ENCODE measurements at regions not wholly inside any gene's neighbourhood (a gene's known extent, or its start where the extent isn't known, plus 50 kb on each side); places are given as distances from the start of the nearest gene placed in this dataset.
"Not testable (repeated sequence)": the region's sequence is repeated elsewhere in the genome, so short reads cannot be mapped to it uniquely, and the experiment has no call there.

DNA sequence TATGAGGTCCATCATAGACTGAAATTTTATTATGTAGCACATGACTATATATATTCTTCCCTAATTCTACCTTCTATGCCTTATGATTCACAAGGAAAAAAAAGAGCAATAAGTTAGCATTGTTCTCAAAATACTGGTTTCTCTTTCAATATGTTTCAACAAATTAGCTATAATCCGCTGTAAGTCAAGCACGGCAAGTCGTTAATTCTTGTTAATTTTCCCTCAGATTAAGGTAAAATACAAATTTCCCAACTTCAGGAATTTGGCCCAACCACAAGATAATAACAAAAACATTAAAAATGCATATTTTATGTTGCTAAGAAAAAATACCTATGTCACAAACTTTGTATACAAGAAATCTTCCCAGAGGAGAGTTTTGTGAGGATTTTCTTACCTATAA is 296.5 kb upstream of the GALNTL6 start:
- H3K36me3 ChIP-seq = no peaks in the 10 kb centered on the region
- no peak overlapping the region for H3K4me3 ChIP-seq
- intact Hi-C loops (cut with DNase I) = no loop called here
- no peak overlapping the region for H3K27ac ChIP-seq
- H3K27me3 ChIP-seq = no peaks in the 10 kb centered on the region
- H3K9me3 ChIP-seq = no peaks in the 10 kb centered on the region
- DNase-seq = no peak
- 43 to 64% methylated on average over 3 of the region's 3 CpGs for WGBS, 2 donors
- H3K4me1 ChIP-seq = no peaks in the 10 kb centered on the region
- TF ChIP-seq POLR2A (IDR thresholded peaks at IDR 0.05) = no peak
- no peak for TF ChIP-seq CTCF (IDR thresholded peaks at IDR 0.05)

GRCh38 chr4:171484681-171485080 is 328.5 kb upstream of the GALNTL6 start:
- intact Hi-C loops (cut with DNase I) = no loop called here
- no peak overlapping the region for H3K27ac ChIP-seq
- no peak for DNase-seq
- no peaks in the 10 kb centered on the region for H3K27me3 ChIP-seq
- TF ChIP-seq CTCF (IDR thresholded peaks at IDR 0.05) = no peak
- TF ChIP-seq POLR2A (IDR thresholded peaks at IDR 0.05) = no peak
- no peaks in the 10 kb centered on the region for H3K36me3 ChIP-seq
- no peak overlapping the region for H3K4me3 ChIP-seq
- no peaks in the 10 kb centered on the region for H3K9me3 ChIP-seq
- H3K4me1 ChIP-seq = no peaks in the 10 kb centered on the region

DNA sequence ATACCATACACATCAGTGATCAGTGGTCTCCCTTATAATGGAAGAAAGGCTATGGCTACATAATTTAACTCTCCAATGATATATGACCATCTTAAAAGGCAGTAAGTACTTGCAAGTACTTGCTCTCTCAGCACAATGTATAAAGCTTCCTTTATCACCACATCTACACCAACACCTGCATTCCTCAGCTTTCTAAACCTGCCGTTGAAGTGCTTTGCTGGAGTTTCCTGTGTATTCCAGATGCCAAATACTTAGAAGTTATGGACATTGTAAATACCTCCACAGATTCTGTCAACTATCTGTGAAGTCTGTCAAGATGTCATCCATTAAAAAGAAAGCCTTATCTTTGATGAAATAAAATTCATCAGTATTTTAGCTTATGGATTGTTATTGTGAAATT is 335.0 kb upstream of the GALNTL6 start:
- no peak for DNase-seq
- 28 to 50% methylated on average over 1 of the region's 1 CpG for WGBS, 2 donors
- Histone ChIP-seq H3K36me3 (no peaks in the 10 kb centered on the region), H3K27ac (no peak overlapping the region), H3K4me3 (no peak overlapping the region), H3K4me1 (no peaks in the 10 kb centered on the region), H3K27me3 (no peaks in the 10 kb centered on the region), H3K9me3 (no peaks in the 10 kb centered on the region)
- intact Hi-C loops (cut with DNase I) = no loop called here
- no peak for TF ChIP-seq POLR2A (IDR thresholded peaks at IDR 0.05)
- TF ChIP-seq CTCF (IDR thresholded peaks at IDR 0.05) = no peak

DNA sequence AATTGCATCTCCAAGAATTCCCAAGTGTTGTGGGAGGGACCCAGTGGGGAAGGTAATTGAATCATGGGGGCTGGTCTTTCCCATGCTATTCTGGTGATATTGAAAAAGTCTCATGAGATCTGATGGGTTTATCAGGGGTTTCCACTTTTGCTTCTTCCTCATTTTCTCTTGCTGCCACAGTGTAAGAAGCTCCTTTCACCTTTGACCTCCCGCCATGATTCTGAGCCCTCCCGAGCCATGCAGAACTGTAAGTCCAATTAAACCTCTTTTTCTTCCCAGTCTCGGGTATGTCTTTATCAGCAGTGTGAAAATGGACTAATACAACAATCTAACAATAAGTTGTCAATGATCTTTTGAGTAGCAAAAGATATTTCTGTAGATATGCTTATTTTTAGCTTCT is 338.1 kb upstream of the GALNTL6 start:
- H3K27ac ChIP-seq; H3K4me1 ChIP-seq; DNase-seq; H3K4me3 ChIP-seq; H3K36me3 ChIP-seq; H3K9me3 ChIP-seq; H3K27me3 ChIP-seq; intact Hi-C loops (cut with DNase I): not testable (repeated sequence)
- 47 to 74% methylated on average over 3 of the region's 3 CpGs for WGBS, 2 donors

DNA sequence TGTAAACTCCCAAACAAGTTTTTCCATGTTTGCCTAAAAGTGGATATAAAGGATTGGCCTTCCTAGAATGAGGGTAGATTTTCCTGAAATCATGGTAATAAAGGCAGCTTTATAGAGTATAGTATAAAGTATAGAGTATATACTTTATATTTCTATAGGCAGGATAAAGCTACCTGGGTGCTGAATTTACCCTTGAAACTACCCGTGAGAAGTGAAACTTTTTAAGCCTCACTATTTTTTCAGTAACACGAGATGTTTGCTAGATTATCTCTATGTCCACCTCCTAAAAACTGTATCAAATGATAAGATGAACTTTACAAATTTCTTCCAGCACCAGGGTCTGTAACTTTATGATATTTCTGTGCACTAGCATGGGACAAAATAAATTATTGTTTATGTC is 340.0 kb upstream of the GALNTL6 start:
- H3K36me3 ChIP-seq = no peaks in the 10 kb centered on the region
- TF ChIP-seq CTCF (IDR thresholded peaks at IDR 0.05) (no peak), POLR2A (IDR thresholded peaks at IDR 0.05) (no peak)
- no peaks in the 10 kb centered on the region for H3K9me3 ChIP-seq
- no peaks in the 10 kb centered on the region for H3K4me1 ChIP-seq
- H3K4me3 ChIP-seq = no peak overlapping the region
- H3K27ac ChIP-seq = no peak overlapping the region
- intact Hi-C loops (cut with DNase I) = no loop called here
- WGBS, 2 donors = 20 to 23% methylated on average over 2 of the region's 2 CpGs
- no peaks in the 10 kb centered on the region for H3K27me3 ChIP-seq
- DNase-seq = no peak

DNA sequence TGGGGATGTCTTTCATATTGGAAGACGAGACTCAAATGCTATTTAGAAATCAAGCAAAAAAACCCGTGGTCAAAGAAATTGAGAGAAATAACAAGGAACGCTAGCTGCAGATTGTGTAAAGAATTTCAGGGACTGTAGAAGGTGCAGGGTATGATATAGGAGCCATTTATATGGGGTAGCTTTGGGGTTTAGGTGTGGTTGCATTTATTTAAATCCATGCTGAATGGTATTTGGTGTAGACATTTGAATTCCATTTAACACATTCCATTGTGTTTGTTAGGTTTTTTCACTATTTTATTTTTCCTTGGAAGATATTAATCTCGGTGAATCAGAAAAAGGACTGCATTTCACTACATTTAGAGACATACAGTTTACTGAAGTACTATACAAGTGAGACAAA is 341.0 kb upstream of the GALNTL6 start:
- TF ChIP-seq CTCF (IDR thresholded peaks at IDR 0.05) = no peak
- TF ChIP-seq POLR2A (IDR thresholded peaks at IDR 0.05) = no peak
- H3K27ac ChIP-seq = no peak overlapping the region
- no peaks in the 10 kb centered on the region for H3K9me3 ChIP-seq
- no peaks in the 10 kb centered on the region for H3K4me1 ChIP-seq
- H3K27me3 ChIP-seq = no peaks in the 10 kb centered on the region
- no peak for DNase-seq
- WGBS, 2 donors = 80 to 86% methylated on average over 4 of the region's 4 CpGs
- no peaks in the 10 kb centered on the region for H3K36me3 ChIP-seq
- intact Hi-C loops (cut with DNase I) = no loop called here
- H3K4me3 ChIP-seq = no peak overlapping the region

Data from esophagus squamous epithelium (tissue), 5 donors.